GM21717 (cell line): ENCODE measurements at regions not wholly inside any gene's neighbourhood (a gene's known extent, or its start where the extent isn't known, plus 50 kb on each side); places are given as distances from the start of the nearest gene placed in this dataset.

ENCODE experiments used
- ATAC-seq: cut with Tn5 transposase; IDR thresholded peaks from one replicate; pipeline ENCODE4 v1.9.1; 2021; ENCODE audit warnings: mild to moderate bottlenecking, moderate library complexity; ENCODE audit not compliant: unreplicated experiment

DNA sequence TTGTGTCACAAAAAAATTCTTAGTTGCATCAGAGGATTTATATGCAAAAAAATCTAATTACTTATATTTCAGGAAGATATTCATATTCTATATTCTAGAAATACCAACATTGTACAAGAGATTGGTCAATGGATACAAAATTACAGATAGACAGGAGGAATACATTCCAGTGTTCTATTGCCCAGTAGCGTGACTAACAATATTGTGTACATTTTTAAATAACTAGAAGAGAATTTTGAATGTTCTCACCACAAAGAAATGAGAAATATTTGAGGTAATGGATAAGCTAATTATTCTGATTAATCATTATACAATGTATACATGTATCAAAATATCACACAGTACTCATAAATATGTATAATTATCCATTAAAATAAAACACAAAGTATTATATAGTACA, 253.3 kb downstream of the IPMK start:
- ATAC-seq = no peak

DNA sequence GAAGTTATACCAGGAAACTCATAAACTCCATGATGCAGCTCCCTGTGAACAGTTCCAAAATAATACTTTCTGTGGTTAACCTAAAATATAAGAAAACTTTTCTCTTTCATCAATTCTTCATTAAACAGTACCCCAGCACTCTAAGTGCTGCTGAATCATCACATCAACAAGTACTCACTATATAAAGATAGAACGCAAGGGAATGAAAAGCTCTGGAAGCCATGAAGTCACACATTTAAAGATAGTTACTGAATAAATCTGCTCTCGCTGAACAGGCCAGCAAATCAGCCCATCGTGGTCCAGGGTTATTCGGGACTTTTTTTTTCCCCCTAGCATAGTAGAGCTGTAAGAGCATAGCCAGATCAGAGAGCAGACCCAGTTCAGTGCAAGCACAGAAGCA, 254.3 kb downstream of the IPMK start:
- no peak for ATAC-seq

- no peak for ATAC-seq
These were observed 257.5 kb downstream of the IPMK start for GRCh38 chr10:58010073-58010702.

GRCh38 chr10:58003945-58004344, 263.7 kb downstream of the IPMK start:
- ATAC-seq = no peak

GRCh38 chr10:58001159-58001558, 266.5 kb downstream of the IPMK start:
- ATAC-seq = no peak

GRCh38 chr10:57996536-57996935, 271.2 kb downstream of the IPMK start:
- ATAC-seq = no peak

- ATAC-seq = no peak
These were observed 274.4 kb downstream of the IPMK start for GRCh38 chr10:57993302-57993701.

GRCh38 chr10:57992321-57993077, 275.2 kb downstream of the IPMK start:
- ATAC-seq = no peak

GRCh38 chr10:57988964-57989363, 278.7 kb downstream of the IPMK start:
- no peak for ATAC-seq

GRCh38 chr10:57987055-57987721, 280.5 kb downstream of the IPMK start:
- ATAC-seq = no peak

GRCh38 chr10:57986422-57986821, 281.3 kb downstream of the IPMK start:
- ATAC-seq = no peak

DNA sequence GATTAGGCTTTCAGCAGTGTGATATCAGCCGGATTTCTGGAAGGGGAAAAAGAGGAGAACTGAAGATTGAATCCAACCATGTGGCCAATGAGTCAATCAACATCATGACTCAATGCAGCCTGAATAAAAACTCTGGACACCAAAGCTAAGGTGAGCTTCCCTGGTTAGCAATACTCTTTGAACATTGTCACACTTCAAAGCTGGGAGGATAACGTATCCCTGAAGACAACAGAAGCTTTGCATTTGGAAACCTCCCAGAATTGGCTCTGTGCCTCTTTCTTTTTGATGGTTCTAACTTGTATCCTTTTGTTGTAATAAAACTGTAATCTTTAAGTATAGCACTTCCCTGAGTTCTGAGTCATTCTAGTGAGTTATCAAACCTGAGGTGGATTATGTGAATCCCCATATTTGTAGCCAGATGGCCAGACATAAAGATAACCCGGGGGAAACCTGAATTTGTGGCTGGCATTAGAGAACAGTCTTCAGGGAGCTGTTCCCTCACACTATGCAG, 284.4 kb downstream of the IPMK start:
- ATAC-seq = no peak

DNA sequence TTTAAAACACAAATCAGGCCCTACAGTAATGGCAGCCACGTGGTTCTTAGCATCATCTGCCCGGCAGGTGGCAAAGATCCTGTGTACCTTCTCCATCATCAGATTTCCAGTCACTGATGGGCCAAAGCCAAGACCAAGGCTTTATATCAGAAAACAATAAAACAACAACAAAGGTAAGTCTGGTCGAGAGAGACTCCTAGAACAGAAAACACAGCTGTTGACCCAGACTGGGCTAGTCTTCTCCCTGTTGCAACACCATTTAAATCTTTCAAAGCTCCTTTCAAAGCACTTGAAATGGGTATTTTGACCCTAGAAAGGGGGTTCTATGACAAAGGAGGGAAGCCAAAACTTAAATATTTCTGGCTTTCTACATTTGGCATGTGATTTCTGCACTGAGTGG, 285.6 kb downstream of the IPMK start:
- no peak for ATAC-seq

DNA sequence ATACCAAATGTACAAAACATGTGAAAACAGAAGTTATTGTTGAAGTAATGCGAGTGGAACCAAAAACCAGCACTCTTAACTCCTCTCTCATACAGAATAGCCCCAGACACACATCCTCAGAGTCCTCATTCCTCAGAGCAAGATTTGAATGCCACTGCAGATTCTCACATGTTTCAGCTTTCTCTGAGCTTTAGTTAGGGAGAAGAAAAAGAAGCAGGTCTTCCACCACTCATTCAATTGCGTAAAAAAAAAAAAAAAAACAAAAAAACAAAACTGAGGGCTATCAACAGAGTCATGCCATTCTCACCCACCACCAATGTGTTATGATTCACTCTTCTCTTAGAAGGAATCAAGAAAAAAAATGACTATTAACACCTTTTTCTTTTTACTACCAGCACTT, 287.7 kb downstream of the IPMK start:
- no peak for ATAC-seq

GRCh38 chr10:57979491-57979890, 288.2 kb downstream of the IPMK start:
- ATAC-seq = no peak

DNA sequence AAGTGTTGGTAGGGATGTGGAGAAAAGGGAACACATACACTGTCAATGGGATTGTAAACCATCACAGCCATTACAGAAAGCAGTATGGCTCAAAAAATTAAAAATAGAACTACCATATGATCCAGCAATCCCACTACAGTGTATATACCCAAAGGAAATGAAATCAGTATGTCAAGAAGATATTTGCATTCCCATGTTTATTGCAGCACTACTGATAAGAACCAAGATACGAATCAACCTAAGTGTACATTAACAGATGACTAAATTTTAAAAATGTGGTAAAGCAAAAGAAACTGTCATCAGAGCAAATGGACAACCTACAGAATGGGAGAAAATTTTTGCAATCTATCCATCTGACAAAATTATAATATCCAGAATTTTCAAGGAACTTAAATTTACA, 290.4 kb downstream of the IPMK start:
- no peak for ATAC-seq

DNA sequence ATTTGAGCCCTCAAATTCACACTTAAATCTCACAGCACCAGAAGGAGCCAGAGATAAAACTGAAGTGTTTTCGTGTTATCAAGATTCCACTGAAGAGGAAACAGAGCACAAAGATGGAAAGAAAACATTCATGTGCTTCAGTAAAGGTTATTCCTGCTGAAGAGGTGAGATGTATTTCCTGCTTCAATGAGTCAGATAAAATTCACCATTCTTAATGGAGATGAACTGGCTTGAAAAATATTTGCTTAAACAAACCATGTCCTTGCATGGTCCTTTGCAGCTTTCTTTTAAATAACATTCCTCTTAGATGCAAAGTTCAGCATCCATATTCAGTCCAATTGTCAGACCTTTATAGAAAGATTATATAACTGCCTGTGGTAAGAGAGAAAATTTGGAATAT, 294.2 kb downstream of the IPMK start:
- no peak for ATAC-seq

- ATAC-seq = no peak
These were observed 294.9 kb downstream of the IPMK start for GRCh38 chr10:57972783-57973182.

- no peak for ATAC-seq
These were observed 299.2 kb downstream of the IPMK start for GRCh38 chr10:57968328-57969016.

- ATAC-seq = no peak
These were observed 303.3 kb downstream of the IPMK start for GRCh38 chr10:57964351-57964750.

DNA sequence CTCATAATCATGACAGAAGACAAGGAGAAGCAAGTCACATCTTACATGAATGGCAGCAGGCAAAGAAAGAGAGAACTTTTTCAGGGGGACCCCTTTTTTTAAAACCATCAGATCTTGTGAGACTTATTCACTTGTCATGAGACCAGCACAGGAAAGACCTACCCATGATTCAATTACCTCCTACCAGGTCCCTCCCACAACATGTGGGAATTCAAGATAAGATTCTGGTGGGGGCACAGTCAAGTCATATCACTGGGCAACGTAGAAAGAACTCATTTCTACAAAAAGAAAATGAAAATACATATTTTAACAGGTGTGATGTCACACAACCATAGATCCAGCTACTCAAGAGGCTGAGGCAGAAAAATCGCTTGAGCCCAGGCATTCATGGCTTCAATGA, 304.1 kb downstream of the IPMK start:
- ATAC-seq = no peak
